DMS114 treated with DMSO at 0.1 percent for 48 hours (cell line): ENCODE measurements at regions not wholly inside any gene's neighbourhood (a gene's known extent, or its start where the extent isn't known, plus 50 kb on each side); places are given as distances from the start of the nearest gene placed in this dataset.
"Not testable (repeated sequence)": the region's sequence is repeated elsewhere in the genome, so short reads cannot be mapped to it uniquely, and the experiment has no call there.

Experiments
- DNase-seq: peaks from one replicate; lab custom pipeline; 2025; ENCODE audit not compliant: unreplicated experiment; lab: John Stamatoyannopoulos, UW

DNA sequence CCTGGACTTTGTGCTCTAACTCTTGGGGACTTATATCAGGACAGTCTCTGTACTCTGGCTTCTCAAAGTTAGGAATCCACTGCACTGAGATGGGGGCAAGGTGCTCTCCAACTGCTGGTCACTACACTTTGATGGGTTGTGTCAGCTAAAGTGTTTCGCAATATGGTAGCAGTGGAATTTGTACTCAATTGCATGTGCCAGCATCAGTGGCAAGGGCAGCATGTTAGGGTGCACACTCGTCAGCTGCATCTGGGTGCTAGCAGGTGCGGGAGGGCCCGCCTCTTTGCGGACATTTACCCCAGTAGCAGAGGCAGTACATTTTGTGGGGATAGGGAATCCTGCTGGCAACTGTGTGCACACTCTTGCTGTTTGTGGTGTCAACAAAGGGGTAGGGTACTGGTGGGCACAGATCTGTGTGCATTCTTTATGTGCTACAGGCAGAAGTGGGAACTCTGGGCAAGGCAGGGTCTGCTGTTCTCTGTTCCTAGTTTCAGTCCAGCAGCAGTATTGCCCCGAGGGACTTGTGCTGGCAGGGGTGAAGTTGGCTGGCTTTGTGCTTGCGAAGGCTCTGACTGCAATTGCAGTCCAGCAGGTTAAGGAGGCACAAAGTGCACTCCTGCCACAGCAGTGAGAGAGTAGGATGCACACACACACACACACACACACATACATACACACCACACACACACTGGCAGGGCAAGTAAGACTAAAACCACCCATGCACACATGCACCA, 924.8 kb upstream of the CDH9 start:
- no peak for DNase-seq

DNA sequence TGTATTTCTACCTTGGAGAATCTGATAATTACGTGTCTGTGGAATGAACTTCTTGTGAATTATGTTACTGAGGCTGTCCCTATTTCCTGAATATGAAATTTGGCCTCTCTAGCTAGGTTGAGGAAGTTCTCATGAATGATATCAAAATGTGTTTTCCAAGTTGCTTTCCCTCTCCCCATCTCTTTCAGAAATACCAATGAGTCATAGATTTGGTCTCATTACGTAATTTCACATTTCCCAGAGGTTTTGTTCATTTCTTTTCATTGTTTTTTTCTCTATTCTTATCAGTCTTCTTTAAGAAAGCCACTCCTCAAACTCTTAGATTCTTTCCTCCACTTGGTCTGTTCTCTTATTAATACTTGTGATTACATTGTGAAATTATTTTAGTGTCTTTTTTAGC, 923.8 kb upstream of the CDH9 start:
- DNase-seq, result no peak

DNA sequence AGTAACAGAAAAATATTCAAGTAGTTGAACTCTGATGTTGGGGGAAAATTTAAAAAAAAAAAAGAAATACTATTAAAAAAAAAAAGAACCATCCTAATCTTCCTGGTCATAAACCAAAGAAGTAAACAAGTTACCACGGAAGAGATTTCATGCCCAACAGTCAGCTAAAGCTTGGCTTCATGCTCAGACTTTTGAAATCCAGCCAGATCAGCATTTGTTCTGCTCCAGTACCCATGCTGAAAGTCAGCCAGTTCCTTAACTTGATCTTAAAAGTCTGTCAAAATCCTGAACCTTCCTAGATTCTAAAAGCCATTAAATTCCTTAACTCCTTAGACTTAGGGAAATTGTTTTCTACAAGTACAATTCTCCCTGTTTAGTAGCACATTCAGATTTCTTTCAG, 908.7 kb upstream of the CDH9 start:
- DNase-seq, result no peak

DNA sequence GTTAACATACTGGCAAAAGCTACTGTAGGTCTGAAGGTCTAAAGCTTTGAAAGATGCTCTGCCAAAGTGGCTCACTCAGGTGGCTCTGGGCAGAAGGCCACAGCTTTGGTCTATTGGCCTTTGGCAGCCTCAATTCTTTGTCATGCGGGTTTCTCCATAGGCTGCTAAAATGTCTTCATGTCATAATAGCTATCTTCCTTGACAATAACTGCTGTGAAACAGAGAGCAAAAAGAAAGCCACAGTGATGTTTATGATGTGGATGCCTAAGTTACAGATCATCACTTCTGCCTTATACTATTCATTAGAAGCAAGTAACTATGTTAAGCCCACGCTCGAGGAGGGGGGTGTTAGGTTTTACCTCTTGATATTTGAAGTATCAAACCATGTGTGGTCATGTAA, 906.1 kb upstream of the CDH9 start:
- DNase-seq, result no peak

DNA sequence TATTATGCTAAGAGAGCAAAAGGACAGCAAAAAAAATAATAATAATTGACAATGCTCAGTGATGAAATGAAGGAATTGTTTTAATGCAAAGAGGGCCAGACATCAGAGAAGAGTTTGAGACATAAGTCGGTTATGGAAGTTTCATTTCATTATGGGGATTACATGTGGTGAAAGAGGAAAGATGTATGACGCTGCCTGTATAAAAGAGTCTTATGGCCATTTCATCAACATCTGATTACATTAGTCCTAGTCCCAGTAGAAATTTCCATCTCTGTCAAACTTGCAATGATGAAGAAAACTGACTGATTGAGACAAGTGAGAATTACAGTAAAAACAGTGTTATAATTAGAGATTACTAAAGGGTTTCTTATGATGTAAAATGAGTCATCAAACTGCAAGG, 900.6 kb upstream of the CDH9 start:
- DNase-seq, result no peak

DNA sequence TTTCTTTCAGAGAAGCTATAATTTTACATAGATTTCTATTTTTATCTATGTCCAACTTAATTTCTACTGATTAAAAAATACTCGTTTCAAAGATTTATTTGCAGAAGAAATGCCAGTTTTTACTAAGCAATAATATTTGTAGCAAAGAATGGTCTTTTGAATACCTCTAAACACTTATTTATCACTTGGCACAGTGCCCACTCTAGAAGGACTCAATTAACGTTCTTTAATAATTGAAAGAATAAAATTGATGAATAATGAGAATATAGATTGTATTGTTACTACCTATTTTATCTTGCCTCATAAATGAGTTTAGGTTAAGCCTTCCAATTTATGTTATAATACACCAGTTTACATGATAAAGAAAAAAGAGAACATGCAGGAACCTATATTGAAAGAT, 889.7 kb upstream of the CDH9 start:
- no peak for DNase-seq

DNA sequence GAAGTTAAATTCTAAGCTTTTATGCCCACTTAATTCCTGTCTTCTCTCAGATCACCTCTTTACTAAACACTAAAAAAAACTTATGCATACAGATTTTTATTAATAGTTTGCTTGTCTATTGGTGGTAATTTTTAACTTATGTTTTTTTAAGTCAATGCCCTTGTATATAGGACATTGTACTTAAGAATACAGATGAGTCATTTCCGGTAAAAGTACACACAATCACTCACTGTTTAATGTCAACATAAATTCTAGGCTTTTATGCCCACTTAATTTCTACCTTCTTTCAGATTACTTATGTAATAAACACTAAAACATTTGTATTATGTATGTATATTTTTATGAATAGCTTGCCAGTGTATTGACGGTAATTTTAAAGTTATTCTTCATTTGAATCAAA, 872.8 kb upstream of the CDH9 start:
- no peak for DNase-seq

DNA sequence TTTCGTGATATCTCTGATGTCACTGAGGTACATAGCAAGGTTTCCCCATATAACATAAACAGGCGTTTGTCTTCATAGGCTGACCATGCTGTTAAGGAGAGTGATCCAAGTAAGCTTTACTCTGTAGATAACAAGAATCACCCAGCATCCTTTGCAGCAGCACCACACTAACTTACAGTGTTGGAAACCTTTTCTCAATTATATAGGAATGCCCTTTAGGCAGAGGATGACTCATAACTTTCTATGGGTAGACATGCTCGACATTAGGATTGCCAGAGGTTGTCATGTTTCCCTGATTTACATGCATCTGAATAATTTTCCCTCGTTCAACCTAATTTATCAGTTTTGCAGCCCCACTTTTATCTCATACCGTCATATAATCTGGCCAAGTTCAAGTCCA, 870.0 kb upstream of the CDH9 start:
- DNase-seq, result no peak

DNA sequence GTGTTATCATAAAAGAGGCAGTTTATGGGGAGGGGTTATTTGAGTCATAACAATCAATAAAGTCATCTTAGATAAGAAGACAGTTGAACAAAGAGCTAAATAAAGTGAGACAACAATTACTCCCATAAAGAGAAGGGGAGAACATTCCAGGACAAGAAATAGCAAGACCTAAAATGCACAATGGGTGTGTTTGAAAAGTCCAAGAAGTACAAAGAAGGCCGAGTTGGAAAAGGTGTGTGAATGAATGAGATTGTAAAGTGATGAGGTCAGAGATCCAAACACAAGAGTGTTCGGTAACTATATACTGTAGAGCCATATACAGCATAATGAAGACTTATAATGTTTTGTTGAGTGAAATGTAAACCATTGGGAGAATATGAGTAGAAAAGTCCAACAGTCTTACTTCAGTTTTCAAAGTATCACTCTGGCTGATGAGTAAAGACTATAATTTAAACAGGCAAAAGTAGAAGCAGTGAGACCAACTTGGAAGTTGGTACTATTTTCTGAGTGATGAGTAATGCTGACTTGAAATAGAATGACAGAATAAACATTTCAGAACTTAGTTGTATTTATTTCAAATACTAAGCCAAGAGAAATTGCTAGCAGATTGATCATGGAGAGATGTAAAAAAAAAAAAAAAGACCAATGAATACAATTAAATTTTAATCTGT, 868.7 kb upstream of the CDH9 start:
- DNase-seq, result no peak

DNA sequence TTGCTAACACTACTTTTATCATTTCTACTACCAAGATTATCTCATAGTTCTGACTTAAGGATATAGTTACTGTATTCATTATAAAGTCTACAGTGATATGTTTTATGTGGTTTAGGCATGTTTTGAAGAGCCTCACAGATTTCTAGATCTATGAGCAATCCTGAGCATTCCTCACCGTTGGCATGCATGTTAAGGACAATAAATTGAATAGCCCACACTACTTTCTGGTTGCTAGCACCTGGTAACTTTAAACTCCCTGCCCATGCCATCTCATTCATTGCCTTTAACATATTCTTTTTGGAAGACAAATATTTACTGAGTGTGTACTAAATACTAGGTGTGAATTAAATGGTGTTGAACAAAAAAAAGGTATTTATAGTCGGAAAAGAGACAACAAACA, 868.1 kb upstream of the CDH9 start:
- DNase-seq, result no peak

DNA sequence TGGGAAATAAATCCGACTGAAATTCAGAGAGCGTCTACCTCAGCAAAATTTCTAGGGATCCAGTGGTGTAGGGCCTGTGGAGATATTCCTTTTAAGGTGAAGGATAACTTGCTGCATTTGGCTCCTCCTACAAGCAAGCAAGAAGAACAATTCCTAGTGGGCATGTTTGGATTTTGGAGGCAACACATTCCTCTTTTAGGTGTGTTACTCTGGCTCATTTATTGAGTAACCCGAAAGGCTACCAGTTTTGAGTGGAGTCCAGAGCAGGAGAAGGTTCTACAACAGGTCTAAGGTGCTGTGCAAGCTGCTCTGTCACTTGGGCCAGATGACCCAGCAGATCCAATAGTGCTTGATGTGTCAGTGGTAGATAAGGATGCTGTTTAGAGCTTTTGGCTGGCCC, 862.4 kb upstream of the CDH9 start:
- no peak for DNase-seq

DNA sequence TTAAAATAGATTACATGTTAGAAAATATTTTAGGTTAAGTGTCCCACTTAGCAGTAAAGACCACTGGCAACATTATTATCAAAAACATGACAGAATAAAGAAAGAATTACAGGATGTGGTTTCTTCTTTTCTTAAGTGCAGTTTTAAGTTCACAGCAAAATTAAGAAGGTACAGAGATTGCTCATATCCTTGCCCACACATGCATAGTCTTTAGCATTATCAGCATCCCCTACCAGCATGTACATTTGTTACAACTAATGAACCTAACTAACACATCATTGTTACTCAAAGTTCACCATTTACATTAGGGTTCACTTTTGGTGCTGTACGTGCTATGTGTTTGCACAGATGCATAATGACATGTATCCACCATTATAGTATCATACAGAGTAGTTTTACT, 837.7 kb upstream of the CDH9 start:
- DNase-seq, result no peak

DNA sequence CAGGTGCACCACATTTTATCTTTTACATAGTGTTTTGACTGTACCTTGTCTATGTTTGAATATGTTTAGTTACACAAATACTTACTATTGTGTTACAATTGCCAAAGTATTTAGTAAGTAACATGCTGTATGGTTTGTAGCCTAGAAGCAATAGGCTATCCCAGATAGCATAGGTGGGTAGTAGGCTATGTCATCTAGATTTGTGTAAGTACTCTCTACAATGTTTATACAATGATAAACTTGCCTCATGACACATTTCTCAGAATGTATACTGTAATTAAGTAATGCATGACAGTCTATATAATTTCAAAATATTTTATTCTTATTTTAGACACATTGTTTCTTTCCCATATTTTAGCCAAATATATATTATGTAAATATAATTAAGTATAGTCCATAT, 836.8 kb upstream of the CDH9 start:
- no peak for DNase-seq

DNA sequence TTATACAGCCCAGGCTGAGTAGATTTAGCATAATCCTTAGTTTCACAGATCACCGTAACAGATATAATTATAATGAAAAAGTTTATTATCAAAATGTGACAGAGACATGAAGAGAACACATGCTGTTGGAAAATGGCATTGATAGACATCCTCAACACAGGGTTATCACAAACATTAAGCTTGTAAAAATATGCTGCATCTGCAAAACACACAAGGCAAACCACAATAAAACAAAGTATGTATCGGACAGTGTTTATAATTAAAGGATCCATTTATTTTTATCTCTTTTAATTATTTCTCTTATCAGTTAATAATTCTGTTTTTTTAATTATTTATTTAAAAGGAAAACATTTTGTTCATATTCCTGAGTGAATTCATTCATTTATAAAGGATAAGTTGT, 829.9 kb upstream of the CDH9 start:
- no peak for DNase-seq

DNA sequence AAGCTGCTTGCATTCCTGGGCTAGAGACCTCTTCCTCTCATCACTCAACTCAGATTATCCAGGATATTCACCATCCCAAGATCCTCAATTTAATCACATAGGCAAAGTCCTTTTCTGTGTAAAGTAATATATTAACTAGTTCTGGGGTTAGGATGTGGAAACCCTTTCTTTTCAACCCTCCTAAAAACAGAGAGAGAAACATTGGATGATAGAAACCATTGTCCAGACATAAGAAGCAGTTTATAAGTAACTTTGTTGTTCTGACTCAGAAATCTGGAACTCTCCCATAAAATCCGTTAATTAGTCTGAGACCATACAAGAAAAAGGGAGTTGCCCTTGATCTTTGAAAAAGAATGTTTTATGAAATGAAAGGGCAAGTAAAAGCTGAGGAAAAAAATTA, 817.1 kb upstream of the CDH9 start:
- DNase-seq, result no peak

DNA sequence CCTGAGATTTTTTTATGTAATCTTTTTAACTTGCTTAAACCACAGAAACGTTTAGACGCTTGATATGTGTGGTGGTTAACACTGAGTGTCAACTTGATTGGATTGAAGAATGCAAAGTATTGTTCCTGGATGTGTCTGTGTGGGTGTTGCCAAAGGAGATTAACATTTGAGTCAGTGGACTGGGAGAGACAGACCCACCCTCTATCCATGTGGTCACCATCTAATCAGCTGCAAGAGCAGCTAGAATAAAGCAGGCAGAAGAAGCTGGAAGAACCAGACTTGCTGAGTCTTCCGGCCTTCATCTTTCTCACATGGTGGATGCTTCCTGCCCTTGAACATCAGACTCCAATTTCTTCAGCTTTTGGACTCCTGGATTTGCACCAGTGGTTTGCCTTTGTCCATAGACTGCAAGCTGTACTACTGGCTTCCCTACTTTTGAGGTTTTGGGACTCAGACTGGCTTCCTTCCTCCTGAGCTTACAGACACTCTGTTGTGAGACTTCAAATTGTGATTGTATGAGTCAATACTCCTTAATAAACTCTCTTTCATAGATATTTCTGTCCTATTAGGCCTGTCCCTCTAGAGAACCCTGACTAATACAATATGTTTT, 816.0 kb upstream of the CDH9 start:
- DNase-seq, result no peak

DNA sequence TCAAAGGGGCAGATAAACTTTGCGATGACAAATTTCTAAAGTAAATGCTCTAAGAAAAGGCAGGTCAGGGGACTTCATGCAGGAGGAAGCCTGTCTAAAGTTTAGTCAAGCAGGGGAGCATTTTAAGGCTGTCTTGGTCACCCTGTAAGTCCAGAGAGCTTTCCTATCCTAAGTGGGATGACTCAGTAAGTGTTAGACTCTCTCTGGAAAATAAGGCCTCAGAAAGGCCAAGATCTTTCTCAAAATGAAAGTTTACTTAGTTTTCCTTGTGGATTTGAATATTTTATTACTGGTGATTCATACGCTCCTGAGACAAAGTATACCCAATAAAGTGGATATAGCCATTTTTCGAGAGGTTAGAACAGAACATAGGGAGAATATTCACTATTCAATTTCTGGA, 806.9 kb upstream of the CDH9 start:
- DNase-seq, result no peak

DNA sequence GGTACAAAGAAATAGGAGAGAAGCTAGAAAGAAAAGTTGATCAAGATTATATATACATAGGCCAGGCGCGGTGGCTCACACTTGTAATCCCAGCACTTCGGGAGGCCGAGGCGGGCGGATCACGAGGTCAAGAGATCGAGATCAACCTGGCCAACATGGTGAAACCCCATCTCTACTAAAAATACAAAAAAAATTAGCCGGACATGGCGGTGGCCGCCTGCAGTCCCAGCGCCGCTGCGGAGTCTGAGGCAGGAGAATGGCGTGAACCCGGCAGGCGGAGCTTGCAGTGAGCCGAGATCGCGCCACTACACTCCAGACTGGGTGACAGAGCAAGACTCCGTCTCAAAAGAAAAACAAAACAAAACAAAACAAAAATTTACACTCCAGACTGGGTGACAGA, 798.3 kb upstream of the CDH9 start:
- DNase-seq, result not testable (repeated sequence)

DNA sequence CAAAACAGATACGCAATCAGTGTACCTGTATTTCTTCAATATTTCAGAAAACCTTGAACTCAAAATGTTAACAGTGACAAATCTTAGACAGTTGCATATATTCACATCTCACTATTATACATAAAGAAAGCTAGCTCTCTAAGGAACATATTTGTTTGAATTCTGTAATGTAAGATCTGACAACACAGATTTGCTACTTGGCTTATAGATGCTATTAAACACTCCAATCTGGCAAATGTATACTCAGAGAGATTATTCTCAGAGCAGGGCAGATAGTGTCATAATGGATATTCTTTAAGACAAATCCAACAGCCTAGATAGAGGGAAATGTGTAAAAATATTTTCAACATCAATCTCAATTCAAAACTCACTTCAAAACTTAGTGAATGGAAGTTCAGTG, 794.5 kb upstream of the CDH9 start:
- DNase-seq, result no peak

DNA sequence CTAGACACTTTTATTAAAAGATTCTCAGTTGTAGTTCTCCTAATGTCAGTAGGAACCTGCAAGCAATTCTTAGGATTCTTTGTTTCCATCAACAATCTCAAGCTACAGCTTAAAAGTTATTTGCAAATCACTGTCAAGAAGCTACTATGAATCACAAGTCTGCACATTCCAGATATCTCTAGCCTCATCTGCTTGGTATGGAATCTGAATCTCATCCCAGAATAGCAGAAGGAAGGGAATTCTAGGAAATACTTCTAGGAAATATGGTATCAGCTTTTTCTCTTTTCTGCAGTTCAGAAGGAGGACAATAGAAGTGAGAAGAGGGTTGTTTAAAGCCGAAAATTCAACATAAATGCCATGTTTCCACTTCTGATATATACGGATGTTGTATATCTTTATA, 792.2 kb upstream of the CDH9 start:
- DNase-seq, result no peak

DNA sequence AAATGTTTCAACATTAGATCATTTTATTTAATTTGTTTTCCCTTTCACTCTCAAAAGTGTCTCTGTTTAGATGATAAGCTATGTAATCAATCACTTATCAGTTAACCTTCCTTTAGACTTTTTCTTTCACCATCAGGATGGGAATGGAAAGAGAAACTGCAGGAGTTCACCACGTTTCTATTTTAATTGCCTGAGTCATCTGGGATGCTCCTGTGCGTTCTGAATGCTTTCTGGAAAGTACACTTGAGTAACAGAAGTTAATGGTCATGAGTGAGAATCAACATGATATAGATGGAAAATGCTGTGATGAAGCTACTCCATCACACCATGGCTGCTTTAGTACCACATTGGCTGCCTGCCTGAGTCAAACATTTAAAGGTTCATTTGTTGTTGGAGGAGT, 783.3 kb upstream of the CDH9 start:
- DNase-seq, result no peak

DNA sequence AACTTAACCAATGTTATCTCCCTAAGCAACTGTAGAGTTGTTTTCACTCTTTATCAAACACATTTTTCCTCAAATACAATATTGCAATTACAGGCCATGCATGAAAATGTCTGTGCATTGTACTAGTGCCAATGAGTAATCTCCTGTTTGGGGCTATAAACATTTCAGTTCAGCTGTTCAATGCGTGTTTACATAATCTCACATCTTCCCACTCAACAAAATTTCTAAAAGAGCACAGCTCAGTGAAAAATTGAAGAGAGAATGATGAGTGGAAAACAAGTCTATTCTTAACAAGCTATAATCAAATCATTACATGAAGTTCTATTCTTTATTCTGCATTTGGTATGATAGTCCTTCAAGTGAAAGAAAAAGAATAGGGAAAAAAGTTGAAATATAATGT, 780.5 kb upstream of the CDH9 start:
- no peak for DNase-seq

DNA sequence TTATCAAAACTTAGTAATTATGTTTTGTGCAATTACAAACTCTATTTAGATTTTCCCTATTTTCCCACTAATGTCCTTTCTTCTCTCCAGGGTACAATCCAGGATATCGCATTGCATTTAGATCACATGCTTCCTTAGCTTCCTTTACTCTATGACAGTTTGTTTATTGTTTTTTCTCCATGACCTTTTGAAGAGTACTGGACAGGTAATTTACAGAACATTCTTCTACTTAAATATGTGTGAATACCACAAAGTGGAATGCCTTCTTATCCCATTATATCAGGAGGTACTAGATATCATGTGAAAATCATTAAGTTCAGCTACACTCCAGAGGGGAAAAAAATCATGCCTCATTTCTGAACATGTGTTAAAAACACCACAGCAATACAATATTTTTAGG, 776.6 kb upstream of the CDH9 start:
- DNase-seq, result no peak
